ENCODE measurements at regions not wholly inside any gene's neighbourhood (a gene's known extent, or its start where the extent isn't known, plus 50 kb on each side); places are given as distances from the start of the nearest gene placed in this dataset.

DNA sequence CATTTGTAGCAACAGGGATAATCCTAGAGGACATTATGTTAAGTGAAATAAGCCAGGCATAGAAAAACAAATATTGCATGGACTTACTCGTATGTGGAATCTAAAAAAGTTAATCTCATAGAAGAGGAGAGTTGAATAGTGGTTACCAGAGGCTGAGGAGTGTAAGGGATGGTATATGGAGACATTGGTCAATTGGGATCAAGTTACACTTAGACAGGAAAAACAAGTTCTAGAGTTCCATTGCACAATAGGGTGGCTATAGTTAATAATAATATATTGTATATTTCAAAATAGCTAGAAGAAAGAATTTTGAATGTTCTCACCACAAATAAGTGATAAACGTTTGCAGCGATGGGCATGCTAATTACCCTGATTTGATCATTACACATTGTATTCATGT lies 354.6 kb downstream of the SEC16B start:
- H3K27me3 ChIP-seq (ENCODE audit: control insufficient read depth, low read length) = no peaks in the 10 kb centered on the region
- no peak overlapping the region for H3K27ac ChIP-seq (ENCODE audit: low read depth, low read length)
- no peaks in the 10 kb centered on the region for H3F3A ChIP-seq (ENCODE audit: control insufficient read depth, insufficient read depth)
- H3K9me2 ChIP-seq (replicated peaks; ENCODE audit: control insufficient read depth, low read length) = no peaks in the 10 kb centered on the region
- no peak overlapping the region for H3K4me3 ChIP-seq (ENCODE audit: low read length)
- H3K4me1 ChIP-seq (ENCODE audit: control insufficient read depth, low read length) = no peaks in the 10 kb centered on the region
- H4K20me1 ChIP-seq (ENCODE audit: control insufficient read depth, insufficient read depth, low read depth, low read length) = no peaks in the 10 kb centered on the region
- H3K79me2 ChIP-seq (ENCODE audit: control insufficient read depth, low read length) = no peaks in the 10 kb centered on the region
- no peak overlapping the region for H3K4me2 ChIP-seq (ENCODE audit: low read length)
- no peaks in the 10 kb centered on the region for H3K36me3 ChIP-seq (ENCODE audit: control insufficient read depth, low read length)
- no peaks in the 10 kb centered on the region for H3K9me3 ChIP-seq (ENCODE audit: control insufficient read depth, insufficient read depth, low read length)
- TF ChIP-seq, protein P1, sequence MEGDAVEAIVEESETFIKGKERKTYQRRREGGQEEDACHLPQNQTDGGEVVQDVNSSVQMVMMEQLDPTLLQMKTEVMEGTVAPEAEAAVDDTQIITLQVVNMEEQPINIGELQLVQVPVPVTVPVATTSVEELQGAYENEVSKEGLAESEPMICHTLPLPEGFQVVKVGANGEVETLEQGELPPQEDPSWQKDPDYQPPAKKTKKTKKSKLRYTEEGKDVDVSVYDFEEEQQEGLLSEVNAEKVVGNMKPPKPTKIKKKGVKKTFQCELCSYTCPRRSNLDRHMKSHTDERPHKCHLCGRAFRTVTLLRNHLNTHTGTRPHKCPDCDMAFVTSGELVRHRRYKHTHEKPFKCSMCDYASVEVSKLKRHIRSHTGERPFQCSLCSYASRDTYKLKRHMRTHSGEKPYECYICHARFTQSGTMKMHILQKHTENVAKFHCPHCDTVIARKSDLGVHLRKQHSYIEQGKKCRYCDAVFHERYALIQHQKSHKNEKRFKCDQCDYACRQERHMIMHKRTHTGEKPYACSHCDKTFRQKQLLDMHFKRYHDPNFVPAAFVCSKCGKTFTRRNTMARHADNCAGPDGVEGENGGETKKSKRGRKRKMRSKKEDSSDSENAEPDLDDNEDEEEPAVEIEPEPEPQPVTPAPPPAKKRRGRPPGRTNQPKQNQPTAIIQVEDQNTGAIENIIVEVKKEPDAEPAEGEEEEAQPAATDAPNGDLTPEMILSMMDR (IDR thresholded peaks at IDR 0.05; ENCODE audit: low read depth, low read length, poor library complexity, severe bottlenecking) = no peak
- TF ChIP-seq EZH2phosphoT487 (IDR thresholded peaks at IDR 0.05; ENCODE audit: borderline replicate concordance, low read length) = no peak

DNA sequence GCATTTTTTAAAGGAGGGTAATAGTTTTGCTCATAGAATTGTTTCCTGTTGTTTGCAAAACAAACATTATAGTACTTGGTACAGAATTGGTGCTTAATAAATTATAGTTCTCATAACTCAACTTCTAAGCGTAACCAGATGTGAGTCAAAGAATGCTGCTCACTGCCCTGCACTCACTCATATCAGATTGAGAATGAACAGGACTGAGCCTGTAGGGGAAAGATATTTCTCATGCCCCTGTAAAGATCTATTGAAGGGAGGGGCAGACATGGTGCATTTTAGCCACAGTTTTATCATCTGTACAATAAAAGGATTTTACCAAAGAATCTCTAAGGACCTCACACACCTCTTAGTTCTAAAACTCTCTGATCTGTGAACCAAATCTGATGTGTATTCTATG lies 358.5 kb downstream of the SEC16B start:
- Histone ChIP-seq H3K9me2 (replicated peaks; ENCODE audit: control insufficient read depth, low read length) (no peaks in the 10 kb centered on the region), H3K79me2 (ENCODE audit: control insufficient read depth, low read length) (no peaks in the 10 kb centered on the region), H3F3A (ENCODE audit: control insufficient read depth, insufficient read depth) (no peaks in the 10 kb centered on the region), H3K36me3 (ENCODE audit: control insufficient read depth, low read length) (no peaks in the 10 kb centered on the region), H3K27ac (ENCODE audit: low read depth, low read length) (no peak overlapping the region), H4K20me1 (ENCODE audit: control insufficient read depth, insufficient read depth, low read depth, low read length) (no peaks in the 10 kb centered on the region), H3K4me1 (ENCODE audit: control insufficient read depth, low read length) (no peaks in the 10 kb centered on the region), H3K4me2 (ENCODE audit: low read length) (no peak overlapping the region), H3K9me3 (ENCODE audit: control insufficient read depth, insufficient read depth, low read length) (no peaks in the 10 kb centered on the region), H3K27me3 (ENCODE audit: control insufficient read depth, low read length) (no peaks in the 10 kb centered on the region), H3K4me3 (ENCODE audit: low read length) (no peak overlapping the region)
- no peak for TF ChIP-seq EZH2phosphoT487 (IDR thresholded peaks at IDR 0.05; ENCODE audit: borderline replicate concordance, low read length)
- TF ChIP-seq, protein P1 (IDR thresholded peaks at IDR 0.05; ENCODE audit: low read depth, low read length, poor library complexity, severe bottlenecking) = no peak

DNA sequence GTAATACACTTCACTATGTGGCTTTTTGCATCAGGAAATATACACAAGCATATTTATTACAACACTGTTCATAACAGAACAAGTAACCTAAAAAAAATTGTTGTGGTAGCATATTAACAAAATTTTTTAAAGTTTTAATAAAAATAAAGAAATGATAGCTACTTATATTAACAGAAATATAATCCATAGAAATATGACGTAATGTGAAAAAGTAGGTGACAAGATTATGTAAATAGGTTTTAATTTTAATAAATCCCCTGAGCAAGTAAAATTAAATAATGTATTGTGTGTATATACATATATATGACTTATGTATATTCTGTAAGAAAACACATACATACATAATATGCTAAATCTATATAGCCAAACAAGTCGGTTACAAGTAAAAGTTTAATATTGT lies 359.9 kb downstream of the SEC16B start:
- Histone ChIP-seq H3K4me2 (ENCODE audit: low read length) (no peak overlapping the region), H3K27ac (ENCODE audit: low read depth, low read length) (no peak overlapping the region), H3K79me2 (ENCODE audit: control insufficient read depth, low read length) (no peaks in the 10 kb centered on the region), H3F3A (ENCODE audit: control insufficient read depth, insufficient read depth) (no peaks in the 10 kb centered on the region), H3K36me3 (ENCODE audit: control insufficient read depth, low read length) (no peaks in the 10 kb centered on the region), H4K20me1 (ENCODE audit: control insufficient read depth, insufficient read depth, low read depth, low read length) (no peaks in the 10 kb centered on the region), H3K4me3 (ENCODE audit: low read length) (no peak overlapping the region), H3K27me3 (ENCODE audit: control insufficient read depth, low read length) (no peaks in the 10 kb centered on the region), H3K9me2 (replicated peaks; ENCODE audit: control insufficient read depth, low read length) (no peaks in the 10 kb centered on the region), H3K9me3 (ENCODE audit: control insufficient read depth, insufficient read depth, low read length) (no peaks in the 10 kb centered on the region), H3K4me1 (ENCODE audit: control insufficient read depth, low read length) (no peaks in the 10 kb centered on the region)
- TF ChIP-seq, protein P1 (IDR thresholded peaks at IDR 0.05; ENCODE audit: low read depth, low read length, poor library complexity, severe bottlenecking) = no peak
- TF ChIP-seq EZH2phosphoT487 (IDR thresholded peaks at IDR 0.05; ENCODE audit: borderline replicate concordance, low read length) = no peak

DNA sequence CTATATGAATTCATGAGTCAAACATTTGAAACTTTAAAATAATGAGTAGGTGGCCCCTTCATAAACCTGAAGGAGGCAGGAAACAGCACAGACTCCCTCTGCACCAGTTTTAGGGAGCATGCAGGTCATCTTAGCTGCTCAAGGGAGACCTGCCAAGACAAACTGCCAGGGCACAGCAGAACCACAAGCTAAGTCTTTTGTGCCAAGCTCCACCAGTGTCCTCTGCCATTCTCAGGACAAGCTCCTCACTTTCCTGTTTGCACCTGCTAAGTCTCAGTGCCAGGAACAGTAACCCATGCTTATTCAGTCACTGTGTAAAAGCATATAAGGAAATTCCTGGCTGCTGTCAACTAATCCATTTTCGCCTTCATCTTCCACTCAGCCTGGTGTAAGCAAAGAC lies 368.9 kb downstream of the SEC16B start:
- no peak overlapping the region for H3K27ac ChIP-seq (ENCODE audit: low read depth, low read length)
- H3K4me2 ChIP-seq (ENCODE audit: low read length) = no peak overlapping the region
- H3K36me3 ChIP-seq (ENCODE audit: control insufficient read depth, low read length) = no peaks in the 10 kb centered on the region
- no peaks in the 10 kb centered on the region for H3K9me3 ChIP-seq (ENCODE audit: control insufficient read depth, insufficient read depth, low read length)
- no peaks in the 10 kb centered on the region for H4K20me1 ChIP-seq (ENCODE audit: control insufficient read depth, insufficient read depth, low read depth, low read length)
- H3F3A ChIP-seq (ENCODE audit: control insufficient read depth, insufficient read depth) = no peaks in the 10 kb centered on the region
- no peaks in the 10 kb centered on the region for H3K79me2 ChIP-seq (ENCODE audit: control insufficient read depth, low read length)
- no peaks in the 10 kb centered on the region for H3K9me2 ChIP-seq (replicated peaks; ENCODE audit: control insufficient read depth, low read length)
- no peaks in the 10 kb centered on the region for H3K27me3 ChIP-seq (ENCODE audit: control insufficient read depth, low read length)
- H3K4me1 ChIP-seq (ENCODE audit: control insufficient read depth, low read length) = no peaks in the 10 kb centered on the region
- no peak overlapping the region for H3K4me3 ChIP-seq (ENCODE audit: low read length)
- TF ChIP-seq, protein P1 (IDR thresholded peaks at IDR 0.05; ENCODE audit: low read depth, low read length, poor library complexity, severe bottlenecking) = no peak
- no peak for TF ChIP-seq EZH2phosphoT487 (IDR thresholded peaks at IDR 0.05; ENCODE audit: borderline replicate concordance, low read length)

Data from DOHH2 (cell line).